HEK293 (cell line): ENCODE measurements at regions not wholly inside any gene's neighbourhood (a gene's known extent, or its start where the extent isn't known, plus 50 kb on each side); places are given as distances from the start of the nearest gene placed in this dataset.

Source experiments
- CTCF ChIA-PET: fragments of 350-600 bp; formaldehyde crosslinking; extraction: SDS; loops from one replicate; lab custom pipeline; 2021; ENCODE audit warnings: antibody characterized with exemption; lab: Yijun Ruan, JAX
- POLR2A ChIA-PET: fragments of 300-600 bp; formaldehyde crosslinking; extraction: SDS; loops from one replicate; lab custom pipeline; 2020; ENCODE audit warnings: antibody characterized with exemption, inconsistent platforms; lab: Yijun Ruan, JAX
- H3K27ac ChIP-seq: fragments of 200-500 bp; sonication (Bioruptor generic); 2 replicates; pipeline ENCODE4 v1.5.1; 2014; ENCODE audit warnings: low read depth, low read length, control low read depth, inconsistent platforms; ENCODE audit errors: extremely low read depth
- H3K36me3 ChIP-seq, 2 experiments: fragments of 200-500 bp in 1 of 2; sonication (Bioruptor generic) in 1 of 2; 1 replicate in 1 of 2; 2 replicates in 1 of 2; pipeline ENCODE4 v1.5.1; 2014 to 2017; ENCODE audit warnings: inconsistent platforms in 2 of 2, low read length in 2 of 2; ENCODE audit not compliant: control insufficient read depth in 2 of 2, insufficient read depth in 1 of 2
- H3K4me1 ChIP-seq: fragments of 200-500 bp; sonication (Bioruptor generic); 2 replicates; pipeline ENCODE4 v1.5.1; 2014; ENCODE audit warnings: mild to moderate bottlenecking, low read length, inconsistent platforms; ENCODE audit not compliant: control insufficient read depth, insufficient read depth
- H3K4me3 ChIP-seq: 2 replicates; pipeline ENCODE4 v1.5.1; 2011; ENCODE audit warnings: low read depth, mild to moderate bottlenecking, control low read depth, low read length, moderate library complexity
- H3K9me3 ChIP-seq: fragments of 200-500 bp; sonication (Bioruptor generic); 2 replicates; pipeline ENCODE4 v1.5.1; 2014; ENCODE audit warnings: low read depth, low read length, inconsistent platforms; ENCODE audit not compliant: control insufficient read depth, insufficient read depth
- GFI1B ChIP-seq: fragments of 450-650 bp; formaldehyde crosslinking; IDR thresholded peaks from 2 replicates; pipeline ENCODE4 v1.5.1; 2016; ENCODE audit warnings: missing biosample characterization, missing genetic modification characterization
- GLI4 ChIP-seq: fragments of 450-650 bp; formaldehyde crosslinking; IDR thresholded peaks from 2 replicates; pipeline ENCODE4 v1.5.1; 2016; ENCODE audit warnings: missing biosample characterization, missing genetic modification characterization
- HOXD13 ChIP-seq: sonication (generic); formaldehyde crosslinking; IDR thresholded peaks from 2 replicates; pipeline ENCODE4 v1.8.0; 2022; ENCODE audit warnings: missing genetic modification reagents, borderline replicate concordance
- KLF9 ChIP-seq: fragments of 450-650 bp; formaldehyde crosslinking; IDR thresholded peaks from 2 replicates; pipeline ENCODE4 v1.5.1; 2016; ENCODE audit warnings: missing biosample characterization, missing genetic modification characterization, low read depth
- SCRT2 ChIP-seq: fragments of 450-650 bp; formaldehyde crosslinking; IDR thresholded peaks from 2 replicates; pipeline ENCODE4 v1.5.1; 2016; ENCODE audit warnings: missing biosample characterization, missing genetic modification characterization
- TRIM28 ChIP-seq: IDR thresholded peaks from 2 replicates; pipeline ENCODE4 v1.6.1; 2011; ENCODE audit warnings: low read length, control low read depth, borderline replicate concordance
- ZFP41 ChIP-seq: fragments of 450-650 bp; formaldehyde crosslinking; IDR thresholded peaks from 2 replicates; pipeline ENCODE4 v1.5.1; 2016; ENCODE audit warnings: missing biosample characterization, missing genetic modification characterization, borderline replicate concordance
- ZNF112 ChIP-seq: fragments of 450-650 bp; formaldehyde crosslinking; IDR thresholded peaks from 2 replicates; pipeline ENCODE4 v1.5.0; 2017; ENCODE audit warnings: missing biosample characterization, missing genetic modification characterization
- ZNF184 ChIP-seq: fragments of 450-650 bp; IDR thresholded peaks from 2 replicates; pipeline ENCODE4 v1.5.1; 2018; ENCODE audit warnings: missing biosample characterization, mild to moderate bottlenecking, missing genetic modification characterization
- ZNF2 ChIP-seq: fragments of 450-650 bp; formaldehyde crosslinking; IDR thresholded peaks from 2 replicates; pipeline ENCODE4 v1.5.1; 2016; ENCODE audit warnings: missing biosample characterization, missing genetic modification characterization
- ZNF223 ChIP-seq: fragments of 450-650 bp; formaldehyde crosslinking; IDR thresholded peaks from 2 replicates; pipeline ENCODE4 v1.5.1; 2016; ENCODE audit warnings: missing biosample characterization, missing genetic modification characterization
- ZNF26 ChIP-seq: fragments of 450-650 bp; formaldehyde crosslinking; IDR thresholded peaks from 2 replicates; pipeline ENCODE4 v1.5.1; 2016; ENCODE audit warnings: missing biosample characterization, missing genetic modification characterization
- ZNF416 ChIP-seq: fragments of 450-650 bp; formaldehyde crosslinking; IDR thresholded peaks from 2 replicates; pipeline ENCODE4 v1.5.1; 2016; ENCODE audit warnings: missing biosample characterization, missing genetic modification characterization
- ZNF433 ChIP-seq: fragments of 450-650 bp; formaldehyde crosslinking; IDR thresholded peaks from 2 replicates; pipeline ENCODE4 v1.5.1; 2016; ENCODE audit warnings: missing biosample characterization, missing genetic modification characterization, low read depth
- ZNF658 ChIP-seq: fragments of 450-650 bp; formaldehyde crosslinking; IDR thresholded peaks from 2 replicates; pipeline ENCODE4; 2016; ENCODE audit warnings: missing biosample characterization, missing genetic modification characterization
- ZNF76 ChIP-seq: fragments of 450-650 bp; formaldehyde crosslinking; IDR thresholded peaks from 2 replicates; pipeline ENCODE4; 2016; ENCODE audit warnings: low read depth, missing biosample characterization, missing genetic modification characterization, borderline replicate concordance
- ZNF785 ChIP-seq: fragments of 450-650 bp; formaldehyde crosslinking; IDR thresholded peaks from 2 replicates; pipeline ENCODE4 v1.5.1; 2016; ENCODE audit warnings: missing biosample characterization, missing genetic modification characterization
- ZNF837 ChIP-seq: fragments of 450-650 bp; formaldehyde crosslinking; IDR thresholded peaks from 2 replicates; pipeline ENCODE4 v1.5.1; 2016; ENCODE audit warnings: missing biosample characterization, missing genetic modification characterization
- ZNF843 ChIP-seq: fragments of 450-650 bp; formaldehyde crosslinking; IDR thresholded peaks from 2 replicates; pipeline ENCODE4 v1.5.1; 2016; ENCODE audit warnings: missing biosample characterization, missing genetic modification characterization
- ZSCAN16 ChIP-seq: fragments of 450-650 bp; formaldehyde crosslinking; IDR thresholded peaks from 2 replicates; pipeline ENCODE4 v1.5.1; 2016; ENCODE audit warnings: missing biosample characterization, missing genetic modification characterization
- ZSCAN18 ChIP-seq: fragments of 450-650 bp; formaldehyde crosslinking; IDR thresholded peaks from 2 replicates; pipeline ENCODE4 v1.5.1; 2016; ENCODE audit warnings: missing biosample characterization, missing genetic modification characterization
- TF ChIP-seq, protein P1 (sequence below): fragments of 450-650 bp; formaldehyde crosslinking; IDR thresholded peaks from 2 replicates; pipeline ENCODE4 v1.5.1; 2016; ENCODE audit warnings: missing biosample characterization, missing genetic modification characterization
- TF ChIP-seq, protein P2 (sequence below): fragments of 450-650 bp; IDR thresholded peaks from 2 replicates; pipeline ENCODE4 v1.5.1; 2018; ENCODE audit warnings: missing biosample characterization, missing genetic modification characterization

DNA sequence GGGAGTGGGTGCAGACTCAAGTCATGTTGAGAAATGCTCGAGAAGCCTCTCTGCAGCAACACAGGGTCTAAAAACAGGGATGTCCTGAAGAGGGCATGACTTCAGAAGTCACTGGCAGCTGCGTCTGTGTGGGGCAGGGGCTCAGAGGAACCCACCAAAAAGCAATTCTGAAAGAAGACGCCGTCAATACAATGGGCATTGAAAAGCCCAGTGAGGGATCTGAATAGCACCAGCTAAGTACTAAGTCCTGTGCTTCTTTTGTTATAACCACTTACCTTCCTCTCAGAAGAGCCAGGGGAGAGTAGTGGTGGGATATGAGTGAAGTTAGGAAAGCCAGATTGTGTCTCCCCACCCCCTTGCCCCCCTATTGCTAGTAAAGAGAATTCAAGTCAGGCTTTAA, 137.2 kb downstream of the INHBA start:
- Histone ChIP-seq H3K36me3 (no peaks in the 10 kb centered on the region), H3K27ac (no peak overlapping the region), H3K4me3 (no peak overlapping the region), H3K4me1 (no peaks in the 10 kb centered on the region), H3K9me3 (no peaks in the 10 kb centered on the region)
- TF ChIP-seq ZNF223 (tag by site-specific recombination): no peak
- TF ChIP-seq, protein P1, sequence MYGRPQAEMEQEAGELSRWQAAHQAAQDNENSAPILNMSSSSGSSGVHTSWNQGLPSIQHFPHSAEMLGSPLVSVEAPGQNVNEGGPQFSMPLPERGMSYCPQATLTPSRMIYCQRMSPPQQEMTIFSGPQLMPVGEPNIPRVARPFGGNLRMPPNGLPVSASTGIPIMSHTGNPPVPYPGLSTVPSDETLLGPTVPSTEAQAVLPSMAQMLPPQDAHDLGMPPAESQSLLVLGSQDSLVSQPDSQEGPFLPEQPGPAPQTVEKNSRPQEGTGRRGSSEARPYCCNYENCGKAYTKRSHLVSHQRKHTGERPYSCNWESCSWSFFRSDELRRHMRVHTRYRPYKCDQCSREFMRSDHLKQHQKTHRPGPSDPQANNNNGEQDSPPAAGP (tag by site-specific recombination): no peak
- no peak for TF ChIP-seq GLI4
- no peak for TF ChIP-seq ZNF785
- no peak for TF ChIP-seq TRIM28
- no peak for TF ChIP-seq ZNF416 (tag by site-specific recombination)
- TF ChIP-seq ZNF184 (tag by site-specific recombination): no peak
- no peak for TF ChIP-seq ZNF843
- no peak for TF ChIP-seq ZNF76 (tag by site-specific recombination)
- no peak for TF ChIP-seq ZSCAN16 (tag by site-specific recombination)
- no peak for TF ChIP-seq GFI1B (tag by site-specific recombination)
- no peak for TF ChIP-seq HOXD13 (CRISPR knock-in tag)
- no peak for TF ChIP-seq ZNF433
- no peak for TF ChIP-seq SCRT2 (tag by site-specific recombination)
- no peak for TF ChIP-seq ZNF658 (tag by site-specific recombination)
- no peak for TF ChIP-seq ZNF837 (tag by site-specific recombination)
- no peak for TF ChIP-seq ZNF112 (tag by site-specific recombination)
- ChIA-PET CTCF (no interaction called here), POLR2A (no interaction called here)

DNA sequence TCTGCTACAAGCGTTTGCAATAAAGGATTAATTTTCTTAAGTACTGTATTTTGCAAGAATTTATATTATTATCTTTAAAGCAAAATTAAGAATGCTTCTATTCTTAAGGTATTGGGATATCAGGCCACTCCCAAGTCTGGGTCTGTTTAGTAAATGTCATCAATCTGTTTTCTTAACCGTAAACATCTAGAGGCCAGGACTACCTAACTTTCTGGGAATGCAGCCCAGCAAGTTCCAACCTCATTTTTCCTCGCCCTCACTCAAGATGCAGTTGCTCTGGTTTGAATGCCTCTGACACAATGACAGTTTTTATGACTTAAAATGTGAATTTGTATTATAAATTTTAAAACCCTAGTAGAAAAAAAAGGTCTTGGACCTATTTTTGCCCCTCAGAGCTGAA, 143.5 kb downstream of the INHBA start:
- no peaks in the 10 kb centered on the region for H3K9me3 ChIP-seq
- H3K4me1 ChIP-seq: no peaks in the 10 kb centered on the region
- no peak overlapping the region for H3K4me3 ChIP-seq
- ChIA-PET CTCF (no interaction called here), POLR2A (no interaction called here)
- no peaks in the 10 kb centered on the region for H3K36me3 ChIP-seq
- TF ChIP-seq ZSCAN18 (tag by site-specific recombination) (no peak), ZNF2 (no peak), KLF9 (tag by site-specific recombination) (no peak), ZNF26 (no peak), ZFP41 (tag by site-specific recombination) (no peak)
- TF ChIP-seq, protein P2, sequence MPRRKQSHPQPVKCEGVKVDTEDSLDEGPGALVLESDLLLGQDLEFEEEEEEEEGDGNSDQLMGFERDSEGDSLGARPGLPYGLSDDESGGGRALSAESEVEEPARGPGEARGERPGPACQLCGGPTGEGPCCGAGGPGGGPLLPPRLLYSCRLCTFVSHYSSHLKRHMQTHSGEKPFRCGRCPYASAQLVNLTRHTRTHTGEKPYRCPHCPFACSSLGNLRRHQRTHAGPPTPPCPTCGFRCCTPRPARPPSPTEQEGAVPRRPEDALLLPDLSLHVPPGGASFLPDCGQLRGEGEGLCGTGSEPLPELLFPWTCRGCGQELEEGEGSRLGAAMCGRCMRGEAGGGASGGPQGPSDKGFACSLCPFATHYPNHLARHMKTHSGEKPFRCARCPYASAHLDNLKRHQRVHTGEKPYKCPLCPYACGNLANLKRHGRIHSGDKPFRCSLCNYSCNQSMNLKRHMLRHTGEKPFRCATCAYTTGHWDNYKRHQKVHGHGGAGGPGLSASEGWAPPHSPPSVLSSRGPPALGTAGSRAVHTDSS: no peak
- H3K27ac ChIP-seq: no peak overlapping the region
